GM08714 (cell line): ENCODE measurements at regions not wholly inside any gene's neighbourhood (a gene's known extent, or its start where the extent isn't known, plus 50 kb on each side); places are given as distances from the start of the nearest gene placed in this dataset.

Experiments
- H3K4me3 ChIP-seq: fragments of 200-500 bp; sonication (Bioruptor generic); 2 replicates; pipeline ENCODE4 v1.5.1; 2014; ENCODE audit warnings: mild to moderate bottlenecking, low read length, inconsistent platforms
- ZNF274 ChIP-seq: IDR thresholded peaks from 2 replicates; pipeline ENCODE4 v1.6.1; 2012; ENCODE audit warnings: mild to moderate bottlenecking, low read depth, low read length

- TF ChIP-seq ZNF274, result no peak
- H3K4me3 ChIP-seq, result no peak overlapping the region
Observed at GRCh38 chr5:61809651-61810050, 477.6 kb downstream of the ZSWIM6 start.

GRCh38 chr5:61811052-61811451, 479.0 kb downstream of the ZSWIM6 start:
- H3K4me3 ChIP-seq, result no peak overlapping the region
- no peak for TF ChIP-seq ZNF274

- no peak for TF ChIP-seq ZNF274
- H3K4me3 ChIP-seq, result no peak overlapping the region
Observed at GRCh38 chr5:61813361-61813760, 481.3 kb downstream of the ZSWIM6 start.

- H3K4me3 ChIP-seq, result no peak overlapping the region
- no peak for TF ChIP-seq ZNF274
Observed at GRCh38 chr5:61815339-61815738, 483.3 kb downstream of the ZSWIM6 start.

- no peak overlapping the region for H3K4me3 ChIP-seq
- no peak for TF ChIP-seq ZNF274
Observed at GRCh38 chr5:61816146-61816545, 484.1 kb downstream of the ZSWIM6 start.

- TF ChIP-seq ZNF274, result no peak
- no peak overlapping the region for H3K4me3 ChIP-seq
Observed at GRCh38 chr5:61816585-61817450, 484.8 kb downstream of the ZSWIM6 start.

- no peak overlapping the region for H3K4me3 ChIP-seq
- TF ChIP-seq ZNF274, result no peak
Observed at GRCh38 chr5:61817472-61818326, 485.6 kb downstream of the ZSWIM6 start.

GRCh38 chr5:61820836-61821235, 485.2 kb upstream of the KIF2A start:
- no peak for TF ChIP-seq ZNF274
- no peak overlapping the region for H3K4me3 ChIP-seq

GRCh38 chr5:61821561-61821960, 484.4 kb upstream of the KIF2A start:
- no peak for TF ChIP-seq ZNF274

GRCh38 chr5:61822584-61822983, 483.4 kb upstream of the KIF2A start:
- no peak for TF ChIP-seq ZNF274
- no peak overlapping the region for H3K4me3 ChIP-seq

More at GRCh38 chr5:61821561-61821960, 484.4 kb upstream of the KIF2A start:
- H3K4me3 ChIP-seq, result no peak overlapping the region

- TF ChIP-seq ZNF274, result no peak
Observed at GRCh38 chr5:61823065-61823464, 482.9 kb upstream of the KIF2A start.

GRCh38 chr5:61823781-61824180, 482.2 kb upstream of the KIF2A start:
- no peak for TF ChIP-seq ZNF274
- no peak overlapping the region for H3K4me3 ChIP-seq

More at GRCh38 chr5:61823065-61823464, 482.9 kb upstream of the KIF2A start:
- H3K4me3 ChIP-seq, result no peak overlapping the region

GRCh38 chr5:61824396-61824795, 481.6 kb upstream of the KIF2A start:
- TF ChIP-seq ZNF274, result no peak
- H3K4me3 ChIP-seq, result no peak overlapping the region

- TF ChIP-seq ZNF274, result no peak
- H3K4me3 ChIP-seq, result no peak overlapping the region
Observed at GRCh38 chr5:61827445-61827975, 478.5 kb upstream of the KIF2A start.
